Keratinocyte (primary cell): ENCODE measurements at regions not wholly inside any gene's neighbourhood (a gene's known extent, or its start where the extent isn't known, plus 50 kb on each side); places are given as distances from the start of the nearest gene placed in this dataset.

ENCODE experiments used
- DNase-seq: peaks from one replicate; pipeline ENCODE4 v3.0.0-alpha.2; 2011; ENCODE audit warnings: low read depth, missing footprints, low spot score
- FAIRE-seq: peaks from 2 replicates; lab custom pipeline; 2011; peaks lifted over from hg19 to GRCh38; lab: Jason Lieb, UNC
- H2AFZ ChIP-seq: 2 replicates; pipeline ENCODE4 v1.6.0; 2012; ENCODE audit warnings: low read length, control low read depth, inconsistent platforms; ENCODE audit not compliant: control insufficient read depth
- H3K27ac ChIP-seq: 2 replicates; pipeline ENCODE4 v1.5.1; 2011; ENCODE audit warnings: low read length; ENCODE audit not compliant: control insufficient read depth, insufficient read depth
- H3K27me3 ChIP-seq: 3 replicates; pipeline ENCODE4 v1.6.0; 2011; ENCODE audit warnings: low read length; ENCODE audit not compliant: control insufficient read depth, insufficient read depth; ENCODE audit errors: extremely low read depth
- H3K36me3 ChIP-seq, 2 experiments: 2 replicates in 1 of 2; 3 replicates in 1 of 2; pipeline ENCODE4 v1.5.1; 2011; ENCODE audit warnings: low read length in 2 of 2, mild to moderate bottlenecking in 1 of 2; ENCODE audit not compliant: control insufficient read depth in 2 of 2, insufficient read depth in 2 of 2; ENCODE audit errors: extremely low read depth in 1 of 2
- H3K4me1 ChIP-seq: 3 replicates; pipeline ENCODE4 v1.5.1; 2011; ENCODE audit warnings: low read length; ENCODE audit not compliant: control insufficient read depth, insufficient read depth; ENCODE audit errors: extremely low read depth
- H3K4me2 ChIP-seq: 3 replicates; pipeline ENCODE4 v1.6.0; 2011; ENCODE audit warnings: low read depth, low read length; ENCODE audit not compliant: control insufficient read depth, insufficient read depth; ENCODE audit errors: extremely low read depth
- H3K4me3 ChIP-seq, 3 experiments: fragments of 200-600 bp in 1 of 3; sonication (generic) in 1 of 3; 2 replicates in 2 of 3; 3 replicates in 1 of 3; pipeline ENCODE4 v1.5.1; 2011 to 2016; ENCODE audit warnings: low read length in 3 of 3, mild to moderate bottlenecking in 3 of 3, control low read depth in 2 of 3, inconsistent platforms in 1 of 3, low read depth in 1 of 3, mixed read lengths in 1 of 3, mixed run types in 1 of 3, moderate library complexity in 1 of 3; ENCODE audit not compliant: control insufficient read depth in 2 of 3, insufficient read depth in 2 of 3; ENCODE audit errors: extremely low read depth in 1 of 3
- H3K79me2 ChIP-seq: 2 replicates; pipeline ENCODE4 v1.6.0; 2012; ENCODE audit warnings: low read length; ENCODE audit not compliant: control insufficient read depth, insufficient read depth
- H3K9ac ChIP-seq: 3 replicates; pipeline ENCODE4 v1.6.0; 2011; ENCODE audit warnings: low read length; ENCODE audit not compliant: control insufficient read depth, insufficient read depth; ENCODE audit errors: extremely low read depth
- H3K9me1 ChIP-seq: 3 replicates; pipeline ENCODE4 v1.6.0; 2011; ENCODE audit warnings: low read length; ENCODE audit not compliant: control insufficient read depth, insufficient read depth; ENCODE audit errors: extremely low read depth
- H3K9me3 ChIP-seq: 2 replicates; pipeline ENCODE4 v1.5.1; 2012; ENCODE audit warnings: low read depth, low read length; ENCODE audit not compliant: control insufficient read depth
- H4K20me1 ChIP-seq: 3 replicates; pipeline ENCODE4 v1.6.0; 2011; ENCODE audit warnings: low read length; ENCODE audit not compliant: control insufficient read depth, insufficient read depth; ENCODE audit errors: extremely low read depth
- CTCF ChIP-seq, 3 experiments: IDR thresholded peaks in 1 of 3; conservative IDR thresholded peaks in 1 of 3; optimal IDR thresholded peaks in 1 of 3; 2 replicates in 2 of 3; 3 replicates in 1 of 3; pipeline versions ENCODE3 to v1.5.1; 2011; ENCODE audit warnings: low read length in 3 of 3, mild to moderate bottlenecking in 3 of 3, moderate library complexity in 2 of 3, control low read depth in 1 of 3, inconsistent platforms in 1 of 3; ENCODE audit not compliant: insufficient read depth in 2 of 3; ENCODE audit errors: extremely low read depth in 1 of 3
- EZH2 ChIP-seq: IDR thresholded peaks from one replicate; pipeline ENCODE4 v1.6.1; 2012; ENCODE audit warnings: inconsistent platforms, mild to moderate bottlenecking, low read length, moderate library complexity
- dilution Hi-C: fragments of 300-500 bp; cut with MboI; formaldehyde crosslinking; loops from one replicate; pipeline ENCODE4 v1.7.0; 2020; ENCODE audit warnings: low sequenced_read_pairs; ENCODE audit not compliant: extremely low pct_ligation_motif_present

DNA sequence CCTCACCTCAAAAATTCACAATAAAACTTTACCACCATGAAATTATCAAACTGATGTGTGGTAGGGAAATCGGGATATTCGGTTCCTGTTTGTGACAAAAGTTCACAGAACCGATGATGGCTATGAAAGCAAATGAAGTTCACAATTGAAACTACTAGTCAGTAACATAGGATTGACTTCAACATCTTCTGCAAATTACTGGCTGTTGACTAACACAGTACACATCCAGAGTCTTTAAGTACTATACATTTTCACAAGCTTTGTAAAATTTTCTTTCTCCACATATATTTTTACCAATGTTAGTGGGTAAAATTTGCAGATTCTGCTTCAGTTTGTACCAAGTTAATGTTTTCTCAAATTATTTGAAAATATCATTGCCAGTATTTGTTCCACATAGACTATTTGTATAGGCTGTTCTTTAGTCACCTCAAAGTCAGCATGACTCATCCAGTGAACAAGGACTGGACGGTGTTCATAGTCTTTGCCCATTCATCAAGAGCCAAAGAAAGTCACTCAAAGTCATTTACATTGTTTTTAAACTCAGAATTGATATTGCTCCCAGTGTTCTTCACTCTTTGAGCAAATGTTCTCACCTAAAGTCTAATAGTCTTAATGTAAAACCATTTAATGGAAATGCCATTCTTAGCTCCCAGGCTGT lies 213.4 kb downstream of the USP25 start:
- H3K4me1 ChIP-seq, result no peaks in the 10 kb centered on the region
- H3K4me3 ChIP-seq, result no peak overlapping the region
- no peak for DNase-seq
- no peaks in the 10 kb centered on the region for H3K79me2 ChIP-seq
- H2AFZ ChIP-seq, result no peak overlapping the region
- H3K9me1 ChIP-seq, result no peaks in the 10 kb centered on the region
- H3K27me3 ChIP-seq, result peaks cover 4% of the 10 kb centered on the region
- H3K4me2 ChIP-seq, result no peak overlapping the region
- no peak overlapping the region for H3K9ac ChIP-seq
- FAIRE-seq, result no peak
- no peaks in the 10 kb centered on the region for H4K20me1 ChIP-seq
- H3K9me3 ChIP-seq, result no peaks in the 10 kb centered on the region
- H3K36me3 ChIP-seq, result no peaks in the 10 kb centered on the region
- dilution Hi-C loops, result no loop called here
- H3K27ac ChIP-seq, result no peak overlapping the region
- no peak for TF ChIP-seq CTCF (optimal IDR thresholded peaks at IDR 0.05 in 1 of 3, IDR thresholded peaks at IDR 0.05 in 1 of 3, conservative IDR thresholded peaks at IDR 0.05 in 1 of 3; ENCODE audit: extremely low read depth in 1 of 3, insufficient read depth in 2 of 3, low read length in 3 of 3)
- TF ChIP-seq EZH2, result no peak

DNA sequence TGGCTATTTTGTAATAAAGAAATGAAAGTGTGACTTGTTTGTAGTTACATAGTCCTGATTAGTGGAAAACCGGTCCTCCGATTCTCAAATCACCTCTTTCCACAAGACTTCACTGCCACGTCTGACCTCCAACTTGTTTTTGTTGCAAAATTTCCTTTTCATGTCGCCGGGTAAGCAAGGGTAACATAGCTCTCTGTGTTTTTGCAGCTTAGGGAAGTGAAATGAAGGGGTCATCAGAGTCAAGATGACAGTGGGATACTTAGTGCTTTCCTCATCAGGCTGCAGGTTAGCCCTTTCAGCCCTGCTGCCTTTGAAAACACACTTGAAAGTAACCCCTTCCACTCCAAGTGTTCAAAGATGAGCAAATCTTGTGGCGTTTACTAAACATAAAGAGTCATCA lies 217.9 kb downstream of the USP25 start:
- H3K9me1 ChIP-seq, result no peaks in the 10 kb centered on the region
- no peaks in the 10 kb centered on the region for H4K20me1 ChIP-seq
- H3K4me1 ChIP-seq, result no peaks in the 10 kb centered on the region
- H3K9ac ChIP-seq, result no peak overlapping the region
- H3K27me3 ChIP-seq, result peaks cover 4% of the 10 kb centered on the region
- H3K79me2 ChIP-seq, result no peaks in the 10 kb centered on the region
- no peak for DNase-seq
- no peaks in the 10 kb centered on the region for H3K36me3 ChIP-seq
- dilution Hi-C loops, result no loop called here
- FAIRE-seq, result no peak
- H3K9me3 ChIP-seq, result no peaks in the 10 kb centered on the region
- TF ChIP-seq CTCF (optimal IDR thresholded peaks at IDR 0.05 in 1 of 3, IDR thresholded peaks at IDR 0.05 in 1 of 3, conservative IDR thresholded peaks at IDR 0.05 in 1 of 3; ENCODE audit: extremely low read depth in 1 of 3, insufficient read depth in 2 of 3, low read length in 3 of 3) (no peak), EZH2 (no peak)
- H3K27ac ChIP-seq, result no peak overlapping the region
- H3K4me3 ChIP-seq, result no peak overlapping the region
- H3K4me2 ChIP-seq, result no peak overlapping the region
- H2AFZ ChIP-seq, result no peak overlapping the region
